Karpas-422 (cell line): ENCODE measurements at regions not wholly inside any gene's neighbourhood (a gene's known extent, or its start where the extent isn't known, plus 50 kb on each side); places are given as distances from the start of the nearest gene placed in this dataset.

ENCODE experiments used
- DNase-seq: peaks from one replicate; pipeline ENCODE4 v3.0.0-alpha.2; 2015
- H2AFZ ChIP-seq: fragments of 200-600 bp; sonication (generic); 2 replicates; pipeline ENCODE4 v1.6.1; 2014; ENCODE audit warnings: antibody characterized with exemption, low read length, mixed read lengths
- H3K27ac ChIP-seq: fragments of 200-600 bp; sonication (generic); 2 replicates; pipeline ENCODE4 v1.5.1; 2014; ENCODE audit warnings: mild to moderate bottlenecking, low read length, moderate library complexity
- H3K27me3 ChIP-seq: fragments of 200-600 bp; sonication (generic); 2 replicates; pipeline ENCODE4 v1.6.1; 2014; ENCODE audit warnings: low read length, mixed read lengths
- H3K36me3 ChIP-seq: fragments of 200-600 bp; sonication (generic); 2 replicates; pipeline ENCODE4 v1.6.1; 2014; ENCODE audit warnings: low read length, mixed read lengths; ENCODE audit not compliant: insufficient read depth
- H3K4me1 ChIP-seq: fragments of 200-600 bp; sonication (generic); 2 replicates; pipeline ENCODE4 v1.6.1; 2014; ENCODE audit warnings: mild to moderate bottlenecking, low read length, mixed read lengths
- H3K4me2 ChIP-seq: fragments of 200-600 bp; sonication (generic); 2 replicates; pipeline ENCODE4 v1.6.1; 2014; ENCODE audit warnings: low read length, low read depth, mild to moderate bottlenecking; ENCODE audit not compliant: poor library complexity, severe bottlenecking
- H3K4me3 ChIP-seq: fragments of 200-600 bp; sonication (generic); 2 replicates; pipeline ENCODE4 v1.5.1; 2014; ENCODE audit warnings: mild to moderate bottlenecking, antibody characterized with exemption, low read length, mixed read lengths
- H3K79me2 ChIP-seq: fragments of 200-600 bp; sonication (generic); 2 replicates; pipeline ENCODE4 v1.6.1; 2014; ENCODE audit warnings: mild to moderate bottlenecking, low read length, mixed read lengths
- H3K9ac ChIP-seq: fragments of 200-600 bp; sonication (generic); 2 replicates; pipeline ENCODE4 v1.6.0; 2014; ENCODE audit warnings: low read length
- H3K9me2 ChIP-seq: fragments of 200-600 bp; sonication (generic), shearing (Covaris generic); replicated peaks from 2 replicates; pipeline ENCODE4 v1.6.0; 2014; ENCODE audit warnings: mild to moderate bottlenecking, low read length, moderate library complexity; ENCODE audit not compliant: insufficient read depth
- H3K9me3 ChIP-seq: fragments of 300-700, 200-600 bp; sonication (generic); 2 replicates; pipeline ENCODE4 v1.6.1; 2014; ENCODE audit warnings: low read length, mixed read lengths
- H4K20me1 ChIP-seq: fragments of 200-600 bp; sonication (generic); 2 replicates; pipeline ENCODE4 v1.6.1; 2014; ENCODE audit warnings: mild to moderate bottlenecking, antibody characterized with exemption, low read length, low read depth; ENCODE audit not compliant: insufficient read depth

- no peaks in the 10 kb centered on the region for H3K4me1 ChIP-seq
Measured at GRCh38 chr2:219976871-219977270, 349.4 kb downstream of the SLC4A3 start.

GRCh38 chr2:219980638-219981037, 353.2 kb downstream of the SLC4A3 start:
- no peaks in the 10 kb centered on the region for H3K9me3 ChIP-seq
- no peak overlapping the region for H3K4me3 ChIP-seq
- no peak overlapping the region for H3K27ac ChIP-seq
- H3K9me2 ChIP-seq, result no peaks in the 10 kb centered on the region
- H3K9ac ChIP-seq, result no peak overlapping the region
- H2AFZ ChIP-seq, result no peak overlapping the region
- H3K79me2 ChIP-seq, result no peaks in the 10 kb centered on the region
- H4K20me1 ChIP-seq, result no peaks in the 10 kb centered on the region
- H3K4me1 ChIP-seq, result no peaks in the 10 kb centered on the region
- H3K36me3 ChIP-seq, result no peaks in the 10 kb centered on the region
- no peak overlapping the region for H3K4me2 ChIP-seq
- H3K27me3 ChIP-seq, result no peaks in the 10 kb centered on the region
- no peak for DNase-seq

More at GRCh38 chr2:219976871-219977270, 349.4 kb downstream of the SLC4A3 start:
- Histone ChIP-seq H3K4me3 (no peak overlapping the region), H3K4me2 (no peak overlapping the region), H3K9ac (no peak overlapping the region), H3K9me3 (no peaks in the 10 kb centered on the region), H3K9me2 (no peaks in the 10 kb centered on the region), H4K20me1 (no peaks in the 10 kb centered on the region), H3K27me3 (no peaks in the 10 kb centered on the region), H3K79me2 (no peaks in the 10 kb centered on the region), H2AFZ (no peak overlapping the region), H3K36me3 (no peaks in the 10 kb centered on the region), H3K27ac (no peak overlapping the region)
- no peak for DNase-seq

- Histone ChIP-seq H3K4me1 (no peaks in the 10 kb centered on the region), H3K9ac (no peak overlapping the region), H3K36me3 (no peaks in the 10 kb centered on the region), H3K9me3 (no peaks in the 10 kb centered on the region), H2AFZ (no peak overlapping the region), H3K79me2 (no peaks in the 10 kb centered on the region), H3K4me2 (no peak overlapping the region), H4K20me1 (no peaks in the 10 kb centered on the region), H3K27ac (no peak overlapping the region), H3K9me2 (no peaks in the 10 kb centered on the region), H3K4me3 (no peak overlapping the region), H3K27me3 (no peaks in the 10 kb centered on the region)
- no peak for DNase-seq
Measured at GRCh38 chr2:219983836-219984235, 356.4 kb downstream of the SLC4A3 start.

- Histone ChIP-seq H3K36me3 (no peaks in the 10 kb centered on the region), H3K4me3 (no peak overlapping the region), H2AFZ (no peak overlapping the region), H3K27ac (no peak overlapping the region), H3K79me2 (no peaks in the 10 kb centered on the region), H4K20me1 (no peaks in the 10 kb centered on the region), H3K9me3 (no peaks in the 10 kb centered on the region), H3K9ac (no peak overlapping the region), H3K9me2 (no peaks in the 10 kb centered on the region), H3K4me1 (no peaks in the 10 kb centered on the region), H3K4me2 (no peak overlapping the region), H3K27me3 (no peaks in the 10 kb centered on the region)
- DNase-seq, result no peak
Measured at GRCh38 chr2:219985017-219985416, 357.6 kb downstream of the SLC4A3 start.

- Histone ChIP-seq H2AFZ (no peak overlapping the region), H3K27me3 (no peaks in the 10 kb centered on the region), H3K27ac (no peak overlapping the region), H3K4me1 (peaks cover 14% of the 10 kb centered on the region), H3K36me3 (no peaks in the 10 kb centered on the region), H3K9me2 (no peaks in the 10 kb centered on the region), H3K9ac (no peak overlapping the region), H3K4me2 (no peak overlapping the region), H3K4me3 (no peak overlapping the region), H3K9me3 (no peaks in the 10 kb centered on the region), H3K79me2 (no peaks in the 10 kb centered on the region), H4K20me1 (no peaks in the 10 kb centered on the region)
- no peak for DNase-seq
Measured at GRCh38 chr2:219987830-219988229, 360.4 kb downstream of the SLC4A3 start.

- Histone ChIP-seq H3K27ac (no peak overlapping the region), H3K36me3 (no peaks in the 10 kb centered on the region), H3K9me3 (no peaks in the 10 kb centered on the region), H2AFZ (no peak overlapping the region), H3K9me2 (no peaks in the 10 kb centered on the region), H3K4me3 (no peak overlapping the region), H4K20me1 (no peaks in the 10 kb centered on the region), H3K4me2 (no peak overlapping the region), H3K4me1 (peaks cover 19% of the 10 kb centered on the region), H3K27me3 (no peaks in the 10 kb centered on the region), H3K9ac (no peak overlapping the region), H3K79me2 (no peaks in the 10 kb centered on the region)
- no peak for DNase-seq
Measured at GRCh38 chr2:219989744-219990143, 362.3 kb downstream of the SLC4A3 start.

- Histone ChIP-seq H3K27ac (no peak overlapping the region), H3K9me2 (no peaks in the 10 kb centered on the region), H4K20me1 (no peaks in the 10 kb centered on the region), H3K4me3 (no peak overlapping the region), H3K79me2 (no peaks in the 10 kb centered on the region), H3K4me1 (peaks cover 19% of the 10 kb centered on the region), H3K36me3 (no peaks in the 10 kb centered on the region), H3K4me2 (no peak overlapping the region), H3K27me3 (no peaks in the 10 kb centered on the region), H3K9me3 (no peaks in the 10 kb centered on the region), H3K9ac (no peak overlapping the region), H2AFZ (no peak overlapping the region)
- no peak for DNase-seq
Measured at GRCh38 chr2:219991116-219991515, 363.7 kb downstream of the SLC4A3 start.

- Histone ChIP-seq H3K36me3 (no peaks in the 10 kb centered on the region), H3K79me2 (no peaks in the 10 kb centered on the region), H3K9ac (no peak overlapping the region), H3K27ac (no peak overlapping the region), H2AFZ (no peak overlapping the region), H3K4me2 (no peak overlapping the region), H3K4me1 (peaks cover 19% of the 10 kb centered on the region), H3K9me2 (no peaks in the 10 kb centered on the region), H3K9me3 (no peaks in the 10 kb centered on the region), H4K20me1 (no peaks in the 10 kb centered on the region), H3K27me3 (no peaks in the 10 kb centered on the region), H3K4me3 (no peak overlapping the region)
- no peak for DNase-seq
Measured at GRCh38 chr2:219995399-219995798, 368.0 kb downstream of the SLC4A3 start.
